Adrenal gland (tissue), 9 donors: ENCODE measurements at regions not wholly inside any gene's neighbourhood (a gene's known extent, or its start where the extent isn't known, plus 50 kb on each side); places are given as distances from the start of the nearest gene placed in this dataset.

Experiments
- DNase-seq, 7 donors: peaks; one replicate each; pipeline ENCODE4 v3.0.0-alpha.2; 2019 to 2020
- H3K27ac ChIP-seq, 5 donors: fragments of 200-600 bp; sonication (generic) in 4 of 5; 1 replicate in 3 of 5; 2 replicates in 2 of 5; pipeline versions ENCODE4 v1.5.1 to v1.8.0; 2016 to 2020; ENCODE audit warnings: mild to moderate bottlenecking in 1 of 5
- H3K27me3 ChIP-seq: fragments of 200-600 bp; 2 replicates; pipeline ENCODE4 v1.8.0; 2021
- H3K36me3 ChIP-seq, 2 donors: fragments of 200-600 bp; replicated peaks in 1 of 2; 1 replicate in 1 of 2; 2 replicates in 1 of 2; pipeline versions ENCODE4 v1.5.1 to v1.8.0; 2018 to 2022
- H3K4me1 ChIP-seq, 2 donors: fragments of 200-600 bp; replicated peaks in 1 of 2; 1 replicate in 1 of 2; 2 replicates in 1 of 2; pipeline versions ENCODE4 v1.5.1 to v1.8.0; 2018 to 2021
- H3K4me3 ChIP-seq, 4 donors: fragments of 200-600 bp; sonication (generic) in 3 of 4; one replicate each; pipeline ENCODE4 v1.5.1; 2016 to 2018
- H3K9me3 ChIP-seq, 3 donors: fragments of 200-600 bp; sonication (generic) in 1 of 3; replicated peaks in 1 of 3; 1 replicate in 2 of 3; 2 replicates in 1 of 3; pipeline versions ENCODE4 v1.5.1 to v1.8.0; 2016 to 2021
- CTCF ChIP-seq, 6 experiments: fragments of 450-650 bp in 4 of 6; fragments of 200-600 bp in 2 of 6; sonication (generic) in 1 of 6; IDR thresholded peaks; 1 replicate in 5 of 6; 2 replicates in 1 of 6; pipeline versions ENCODE4 v1.5.1 to v1.8.0; 2016 to 2021; ENCODE audit warnings: antibody characterized with exemption in 6 of 6, mild to moderate bottlenecking in 2 of 6, moderate library complexity in 1 of 6
- POLR2A ChIP-seq, 2 donors: fragments of 450-650 bp; IDR thresholded peaks; one replicate each; pipeline ENCODE4 v1.6.1; 2017; ENCODE audit warnings: antibody characterized with exemption in 2 of 2, mild to moderate bottlenecking in 2 of 2, moderate library complexity in 1 of 2
- WGBS, 4 donors: extraction: QIAGEN DNeasy Blood & Tissue Kit in 2 of 4; methylation state at CpG; one replicate each; pipeline versions ENCODE4 v1.1.5 to v1.1.7; 2013 to 2017; 5-methylcytosine and 5-hydroxymethylcytosine counted together
- intact Hi-C, 2 donors: fragments of 100-400 bp; cut with DNase I; formaldehyde crosslinking; loops; one replicate each; pipeline versions ENCODE4 v1.14.1 to v1.15.0; 2022 to 2023
- donor health status: healthy with polysubstance abuse.
- donor health status: Bipolar disorder and iron deficiency.
- donor health status: DM: yes; HTN: yes; CAD: no.
- donor health status: DM: no; HTN: no; CAD: no.
- donor health status: DM: no; HTN: no; CAD: no.

DNA sequence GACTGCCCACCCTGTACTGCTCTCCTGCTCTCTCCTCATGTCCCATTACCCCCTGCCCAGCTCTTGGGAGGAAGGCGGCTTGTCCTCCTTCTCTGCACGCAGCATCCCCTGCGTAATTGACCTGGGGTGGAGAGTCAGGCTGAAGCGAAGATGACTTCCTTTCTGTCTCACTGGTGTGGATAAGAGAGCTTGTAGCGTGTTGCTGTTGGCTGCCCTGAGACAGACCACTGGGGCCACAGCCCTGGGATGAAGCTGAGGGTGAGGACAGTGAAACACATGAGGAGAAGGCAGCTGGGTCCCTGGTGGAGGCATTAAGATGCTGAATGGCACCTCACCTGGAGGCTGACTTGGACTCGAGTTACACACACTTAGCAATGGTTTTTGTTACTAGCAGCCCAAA, 310.3 kb upstream of the ZNF32 start:
- no peaks in the 10 kb centered on the region for H3K27me3 ChIP-seq
- TF ChIP-seq CTCF (IDR thresholded peaks at IDR 0.05) (no peak), POLR2A (IDR thresholded peaks at IDR 0.05) (no peak)
- no peaks in the 10 kb centered on the region for H3K36me3 ChIP-seq
- H3K9me3 ChIP-seq = no peaks in the 10 kb centered on the region
- 93 to 96% (median 95%) methylated on average over 5 to 6 of the region's 6 CpGs for WGBS, 4 donors
- intact Hi-C loops = no loop called here
- peaks cover 13 to 22% of the 10 kb centered on the region in 2 donors for H3K4me1 ChIP-seq
- no peak for DNase-seq
- H3K4me3 ChIP-seq = no peak overlapping the region
- no peak overlapping the region for H3K27ac ChIP-seq

- no peak overlapping the region for H3K27ac ChIP-seq
- DNase-seq = peak in 4 of 7 donors; percentile 36 to 46 (median 40)
- 67 to 100% (median 87%) methylated on average over 2 to 6 of the region's 6 CpGs for WGBS, 4 donors
- H3K4me1 ChIP-seq = peaks cover 13 to 18% of the 10 kb centered on the region in 2 donors
- no peak for TF ChIP-seq CTCF (IDR thresholded peaks at IDR 0.05)
- TF ChIP-seq POLR2A (IDR thresholded peaks at IDR 0.05) = no peak
- H3K27me3 ChIP-seq = no peaks in the 10 kb centered on the region
- no peaks in the 10 kb centered on the region for H3K9me3 ChIP-seq
- H3K4me3 ChIP-seq = no peak overlapping the region
- intact Hi-C loops = no loop called here
- no peaks in the 10 kb centered on the region for H3K36me3 ChIP-seq
These were observed 309.4 kb upstream of the ZNF32 start for GRCh38 chr10:43958071-43958432.

DNA sequence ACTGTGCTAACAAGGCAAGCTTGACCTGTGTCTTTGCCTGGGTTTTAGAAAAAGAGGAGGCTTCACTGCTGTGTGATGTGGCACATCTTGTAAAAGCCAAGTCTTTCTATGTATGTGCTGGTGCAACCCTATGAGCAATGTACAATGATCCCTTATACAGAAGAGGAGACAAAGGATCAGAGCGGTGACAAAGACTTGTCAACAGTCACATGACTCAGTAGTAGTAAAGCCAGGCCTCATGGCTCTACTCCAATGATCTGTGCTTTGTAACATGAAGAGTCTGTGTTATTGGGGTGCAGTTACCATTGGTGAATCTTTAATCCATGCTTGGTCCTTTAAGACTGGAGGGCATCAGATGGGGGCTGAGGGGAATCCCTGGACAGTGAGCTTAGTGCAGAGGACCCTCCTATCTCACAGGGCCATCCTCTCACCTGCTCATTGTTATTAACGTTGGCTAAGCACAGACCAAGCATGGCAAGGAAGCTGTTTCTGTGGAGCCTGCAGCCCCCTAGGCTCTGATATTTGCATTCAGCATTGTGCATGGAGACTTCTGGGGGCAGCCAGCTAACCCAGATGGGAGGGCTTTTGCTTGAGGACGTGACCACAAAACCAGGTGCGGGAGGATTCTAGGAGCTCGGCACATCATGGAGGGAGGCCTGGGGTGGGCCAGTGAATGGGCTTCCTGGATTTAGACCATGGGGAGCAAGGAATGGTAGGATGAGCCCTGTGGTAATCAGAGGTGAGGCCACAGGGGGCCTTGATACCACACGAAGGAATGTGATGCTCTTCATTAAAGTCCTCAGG, 308.8 kb upstream of the ZNF32 start:
- intact Hi-C loops = no loop called here
- Histone ChIP-seq H3K9me3 (no peaks in the 10 kb centered on the region), H3K4me3 (no peak overlapping the region), H3K36me3 (no peaks in the 10 kb centered on the region), H3K27me3 (no peaks in the 10 kb centered on the region), H3K27ac (no peak overlapping the region), H3K4me1 (peaks cover 12 to 14% of the 10 kb centered on the region in 2 donors)
- TF ChIP-seq POLR2A (IDR thresholded peaks at IDR 0.05) (no peak), CTCF (IDR thresholded peaks at IDR 0.05) (no peak)
- 86 to 91% (median 90%) methylated on average over 5 to 6 of the region's 6 CpGs for WGBS, 4 donors
- DNase-seq = no peak

DNA sequence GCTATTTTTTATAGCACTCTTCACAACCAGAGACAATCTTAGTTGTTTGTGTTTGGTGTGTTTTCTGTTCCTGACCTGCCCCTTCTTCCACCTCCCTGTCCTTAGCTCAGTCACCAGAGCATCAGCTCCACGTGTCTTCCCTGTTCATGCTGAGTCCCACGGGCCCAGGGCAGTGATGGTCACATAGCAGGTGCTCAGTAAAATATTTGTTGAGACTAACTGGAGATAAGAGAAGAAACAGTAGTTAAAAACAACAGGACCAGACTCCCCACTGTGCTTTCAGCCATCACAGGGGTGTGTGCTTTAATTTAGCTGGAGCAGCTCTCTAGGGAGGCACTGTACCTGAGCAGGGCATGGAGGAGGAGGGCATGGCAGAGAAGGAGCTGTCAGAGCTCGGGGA, 307.3 kb upstream of the ZNF32 start:
- TF ChIP-seq POLR2A (IDR thresholded peaks at IDR 0.05) (no peak), CTCF (IDR thresholded peaks at IDR 0.05) (no peak)
- Histone ChIP-seq H3K27me3 (no peaks in the 10 kb centered on the region), H3K4me3 (no peak overlapping the region), H3K9me3 (no peaks in the 10 kb centered on the region), H3K27ac (no peak overlapping the region), H3K4me1 (no peaks in the 10 kb centered on the region), H3K36me3 (no peaks in the 10 kb centered on the region)
- 78 to 94% (median 84%) methylated on average over 3 of the region's 3 CpGs for WGBS, 4 donors
- intact Hi-C loops = no loop called here
- no peak for DNase-seq
